Activated B cell treated with CpG ODN at 0.5 μM for 24 hours (primary cell): ENCODE measurements at regions not wholly inside any gene's neighbourhood (a gene's known extent, or its start where the extent isn't known, plus 50 kb on each side); places are given as distances from the start of the nearest gene placed in this dataset.

ENCODE experiments used
- ATAC-seq: fragments of 200-7000 bp; cut with Tn5 transposase; one replicate; pipeline ENCODE4 v1.10.0; 2021; ENCODE audit warnings: low read depth, mild to moderate bottlenecking, moderate library complexity
- CTCF ChIA-PET: fragments of 350-600 bp; sonication (Branson Sonifier 250); formaldehyde crosslinking; loops from one replicate; lab custom pipeline; 2021; ENCODE audit warnings: antibody characterized with exemption; lab: Charles Lee
- POLR2A ChIA-PET: fragments of 350-600 bp; sonication (Branson Sonifier 250); formaldehyde crosslinking; loops from one replicate; lab custom pipeline; 2021; ENCODE audit warnings: antibody characterized with exemption; lab: Charles Lee
- DNase-seq: peaks from one replicate; pipeline ENCODE4 v3.0.0; 2022
- H3K27ac Mint-ChIP-seq: one replicate; pipeline ENCODE4 v1.8.0; 2020; ENCODE audit warnings: mixed read lengths
- H3K27me3 Mint-ChIP-seq: one replicate; pipeline ENCODE4 v1.8.0; 2021; ENCODE audit warnings: mixed read lengths
- H3K36me3 Mint-ChIP-seq: one replicate; pipeline ENCODE4 v1.8.0; 2021; ENCODE audit warnings: low read depth, mixed read lengths
- H3K4me1 Mint-ChIP-seq: one replicate; pipeline ENCODE4 v1.8.0; 2021; ENCODE audit warnings: mixed read lengths
- H3K4me3 Mint-ChIP-seq: one replicate; pipeline ENCODE4 v1.8.0; 2020; ENCODE audit warnings: mild to moderate bottlenecking, mixed read lengths
- H3K9me3 Mint-ChIP-seq: one replicate; pipeline ENCODE4 v1.8.0; 2020; ENCODE audit warnings: mixed read lengths
- CTCF ChIP-seq: fragments of 200-600 bp; IDR thresholded peaks from one replicate; pipeline ENCODE4 v1.8.0; 2022; ENCODE audit warnings: antibody characterized with exemption, mild to moderate bottlenecking
- intact Hi-C: fragments of 100-400 bp; cut with micrococcal nuclease; formaldehyde crosslinking; loops from one replicate; pipeline ENCODE4 v1.15.1; 2024

GRCh38 chrX:121320441-121320840 lies 273.0 kb downstream of the GLUD2 start:
- ATAC-seq = no peak
- no peak for TF ChIP-seq CTCF
- Mint-ChIP-seq H3K27ac (no peak overlapping the region), H3K4me3 (no peak overlapping the region), H3K27me3 (no peaks in the 10 kb centered on the region), H3K4me1 (no peaks in the 10 kb centered on the region), H3K9me3 (no peaks in the 10 kb centered on the region), H3K36me3 (no peaks in the 10 kb centered on the region)
- ChIA-PET POLR2A (no interaction called here), CTCF (no interaction called here)
- intact Hi-C loops = loop anchor here (5.0 kb wide), 1 partner anchor 257 kb away; no protein-coding TSS in a partner anchor
- no peak for DNase-seq

GRCh38 chrX:121322159-121322558 lies 274.7 kb downstream of the GLUD2 start:
- Mint-ChIP-seq H3K27me3 (no peaks in the 10 kb centered on the region), H3K4me3 (no peak overlapping the region), H3K9me3 (no peaks in the 10 kb centered on the region), H3K36me3 (no peaks in the 10 kb centered on the region), H3K27ac (no peak overlapping the region), H3K4me1 (no peaks in the 10 kb centered on the region)
- intact Hi-C loops = loop anchor here (5.0 kb wide), 1 partner anchor 255 kb away; no protein-coding TSS in a partner anchor
- ChIA-PET POLR2A (no interaction called here), CTCF (interaction anchor here (0.6 to 0.7 kb wide), 2 partner anchors 12 to 249 kb away, joined by 3 read pairs; no protein-coding TSS in a partner anchor)
- DNase-seq (no peak), ATAC-seq (no peak)
- no peak for TF ChIP-seq CTCF

GRCh38 chrX:121323337-121323736 lies 275.9 kb downstream of the GLUD2 start:
- intact Hi-C loops = loop anchor here (5.0 kb wide), 1 partner anchor 254 kb away; no protein-coding TSS in a partner anchor
- ATAC-seq (no peak), DNase-seq (no peak)
- no peak for TF ChIP-seq CTCF
- ChIA-PET POLR2A (no interaction called here), CTCF (no interaction called here)
- H3K9me3 Mint-ChIP-seq = no peaks in the 10 kb centered on the region
- no peak overlapping the region for H3K4me3 Mint-ChIP-seq
- H3K36me3 Mint-ChIP-seq = no peaks in the 10 kb centered on the region
- H3K27me3 Mint-ChIP-seq = no peaks in the 10 kb centered on the region
- H3K27ac Mint-ChIP-seq = no peak overlapping the region
- no peaks in the 10 kb centered on the region for H3K4me1 Mint-ChIP-seq

- no peaks in the 10 kb centered on the region for H3K27me3 Mint-ChIP-seq
- ATAC-seq (no peak), DNase-seq (no peak)
- no peaks in the 10 kb centered on the region for H3K4me1 Mint-ChIP-seq
- intact Hi-C loops = no loop called here
- ChIA-PET CTCF (interaction anchor here (1.2 kb wide), 2 partner anchors 12 to 246 kb away, joined by 3 read pairs; no protein-coding TSS in a partner anchor), POLR2A (no interaction called here)
- H3K4me3 Mint-ChIP-seq = no peak overlapping the region
- no peak for TF ChIP-seq CTCF
- no peaks in the 10 kb centered on the region for H3K9me3 Mint-ChIP-seq
- H3K27ac Mint-ChIP-seq = no peak overlapping the region
- H3K36me3 Mint-ChIP-seq = no peaks in the 10 kb centered on the region
These were observed 286.5 kb downstream of the GLUD2 start for GRCh38 chrX:121333942-121334341.

- Mint-ChIP-seq H3K4me3 (no peak overlapping the region), H3K27me3 (no peaks in the 10 kb centered on the region), H3K9me3 (no peaks in the 10 kb centered on the region), H3K36me3 (no peaks in the 10 kb centered on the region), H3K4me1 (no peaks in the 10 kb centered on the region), H3K27ac (no peak overlapping the region)
- ATAC-seq (no peak), DNase-seq (no peak)
- CTCF ChIA-PET = no interaction called here
- POLR2A ChIA-PET = no interaction called here
- no peak for TF ChIP-seq CTCF
- intact Hi-C loops = no loop called here
These were observed 289.5 kb downstream of the GLUD2 start for GRCh38 chrX:121336831-121337421.
